ENCODE measurements at regions not wholly inside any gene's neighbourhood (a gene's known extent, or its start where the extent isn't known, plus 50 kb on each side); places are given as distances from the start of the nearest gene placed in this dataset.

DNA sequence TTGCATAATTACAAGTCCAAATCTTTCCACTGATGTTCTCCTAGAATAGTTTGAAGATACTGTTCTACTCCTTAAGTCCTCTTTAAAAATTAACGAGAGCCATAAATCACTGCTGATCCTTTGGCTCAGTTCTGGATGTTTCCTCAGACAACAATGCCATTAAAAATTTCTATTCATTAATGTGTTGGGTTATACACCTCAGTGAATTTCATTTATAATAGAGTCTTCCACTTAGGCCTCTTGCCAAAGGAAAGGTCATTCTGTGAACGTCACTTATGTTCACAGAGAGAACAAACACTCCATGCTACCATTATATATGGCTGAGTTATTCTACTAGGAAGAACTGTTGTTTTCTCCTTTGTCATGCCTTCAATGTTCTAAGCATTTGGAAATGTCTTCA, 1472.3 kb upstream of the CELF4 start (continued):
- TF ChIP-seq ZBTB33 (IDR thresholded peaks at IDR 0.05): no peak
- TF ChIP-seq HNF4A (conservative IDR thresholded peaks at IDR 0.05): no peak
- TF ChIP-seq RAD21 (IDR thresholded peaks at IDR 0.05): no peak
- TF ChIP-seq HNF4G (IDR thresholded peaks at IDR 0.05): no peak
- TF ChIP-seq RXRA (IDR thresholded peaks at IDR 0.05): no peak

GRCh38 chr18:39033312-39033711, 1467.7 kb upstream of the CELF4 start:
- H3K27me3 ChIP-seq (ENCODE audit: control insufficient read depth in 4 of 4, insufficient read depth in 4 of 4, low read length in 3 of 4): no peaks in the 10 kb centered on the region
- 32% methylated on average over 1 of the region's 1 CpG for WGBS

DNA sequence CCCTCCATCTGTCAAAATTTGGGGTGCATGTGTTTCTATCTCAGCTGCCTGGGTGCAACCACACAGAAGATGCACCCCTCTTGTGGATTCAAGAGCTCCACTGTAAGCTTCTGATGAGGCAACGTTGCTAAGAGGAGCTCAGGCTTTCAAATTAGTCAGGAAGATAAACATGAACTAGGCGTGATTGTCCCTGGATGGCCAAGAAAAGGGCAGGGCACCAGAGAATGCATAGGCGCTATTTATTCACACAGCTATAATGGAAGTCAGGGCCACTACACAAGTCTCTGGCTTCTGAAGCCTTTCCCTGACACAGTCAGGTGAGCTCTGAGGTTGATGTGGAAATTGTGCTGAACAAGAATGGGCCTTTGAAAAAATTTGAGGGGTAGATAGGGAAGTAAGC, 1466.0 kb upstream of the CELF4 start:
- H3K36me3 ChIP-seq (ENCODE audit: control insufficient read depth in 4 of 4, insufficient read depth in 3 of 4, low read depth in 1 of 4, low read length in 3 of 4): no peaks in the 10 kb centered on the region
- H3K4me3 ChIP-seq (ENCODE audit: low read depth in 1 of 3, low read length in 3 of 3): no peak overlapping the region
- no peaks in the 10 kb centered on the region for H3K9me3 ChIP-seq (ENCODE audit: control insufficient read depth in 4 of 4, low read length in 3 of 4)
- no peak for DNase-seq (ENCODE audit: low spot score)
- H3K9ac ChIP-seq (ENCODE audit: low read depth in 1 of 2, low read length in 2 of 2): no peak overlapping the region
- peaks cover 0 to 4% (median 0%) of the 10 kb centered on the region in 4 donors for H3K4me1 ChIP-seq (ENCODE audit: control insufficient read depth in 4 of 4, insufficient read depth in 4 of 4, low read length in 3 of 4)
- WGBS: 74% methylated on average over 3 of the region's 3 CpGs
- TF ChIP-seq HNF4G (IDR thresholded peaks at IDR 0.05): no peak
- TF ChIP-seq RXRA (IDR thresholded peaks at IDR 0.05): no peak
- no peak for TF ChIP-seq FOXA1 (IDR thresholded peaks at IDR 0.05)
- no peak for TF ChIP-seq GABPA (IDR thresholded peaks at IDR 0.05 in 1 of 2, conservative IDR thresholded peaks at IDR 0.05 in 1 of 2)
- TF ChIP-seq, protein P1, sequence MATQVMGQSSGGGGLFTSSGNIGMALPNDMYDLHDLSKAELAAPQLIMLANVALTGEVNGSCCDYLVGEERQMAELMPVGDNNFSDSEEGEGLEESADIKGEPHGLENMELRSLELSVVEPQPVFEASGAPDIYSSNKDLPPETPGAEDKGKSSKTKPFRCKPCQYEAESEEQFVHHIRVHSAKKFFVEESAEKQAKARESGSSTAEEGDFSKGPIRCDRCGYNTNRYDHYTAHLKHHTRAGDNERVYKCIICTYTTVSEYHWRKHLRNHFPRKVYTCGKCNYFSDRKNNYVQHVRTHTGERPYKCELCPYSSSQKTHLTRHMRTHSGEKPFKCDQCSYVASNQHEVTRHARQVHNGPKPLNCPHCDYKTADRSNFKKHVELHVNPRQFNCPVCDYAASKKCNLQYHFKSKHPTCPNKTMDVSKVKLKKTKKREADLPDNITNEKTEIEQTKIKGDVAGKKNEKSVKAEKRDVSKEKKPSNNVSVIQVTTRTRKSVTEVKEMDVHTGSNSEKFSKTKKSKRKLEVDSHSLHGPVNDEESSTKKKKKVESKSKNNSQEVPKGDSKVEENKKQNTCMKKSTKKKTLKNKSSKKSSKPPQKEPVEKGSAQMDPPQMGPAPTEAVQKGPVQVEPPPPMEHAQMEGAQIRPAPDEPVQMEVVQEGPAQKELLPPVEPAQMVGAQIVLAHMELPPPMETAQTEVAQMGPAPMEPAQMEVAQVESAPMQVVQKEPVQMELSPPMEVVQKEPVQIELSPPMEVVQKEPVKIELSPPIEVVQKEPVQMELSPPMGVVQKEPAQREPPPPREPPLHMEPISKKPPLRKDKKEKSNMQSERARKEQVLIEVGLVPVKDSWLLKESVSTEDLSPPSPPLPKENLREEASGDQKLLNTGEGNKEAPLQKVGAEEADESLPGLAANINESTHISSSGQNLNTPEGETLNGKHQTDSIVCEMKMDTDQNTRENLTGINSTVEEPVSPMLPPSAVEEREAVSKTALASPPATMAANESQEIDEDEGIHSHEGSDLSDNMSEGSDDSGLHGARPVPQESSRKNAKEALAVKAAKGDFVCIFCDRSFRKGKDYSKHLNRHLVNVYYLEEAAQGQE (IDR thresholded peaks at IDR 0.05): no peak
- TF ChIP-seq, protein P2, sequence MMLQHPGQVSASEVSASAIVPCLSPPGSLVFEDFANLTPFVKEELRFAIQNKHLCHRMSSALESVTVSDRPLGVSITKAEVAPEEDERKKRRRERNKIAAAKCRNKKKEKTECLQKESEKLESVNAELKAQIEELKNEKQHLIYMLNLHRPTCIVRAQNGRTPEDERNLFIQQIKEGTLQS (IDR thresholded peaks at IDR 0.05): no peak
- TF ChIP-seq, protein P3, sequence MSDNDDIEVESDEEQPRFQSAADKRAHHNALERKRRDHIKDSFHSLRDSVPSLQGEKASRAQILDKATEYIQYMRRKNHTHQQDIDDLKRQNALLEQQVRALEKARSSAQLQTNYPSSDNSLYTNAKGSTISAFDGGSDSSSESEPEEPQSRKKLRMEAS (IDR thresholded peaks at IDR 0.05): no peak
- no peak for TF ChIP-seq RAD21 (IDR thresholded peaks at IDR 0.05)
- no peak for TF ChIP-seq HNF4A (conservative IDR thresholded peaks at IDR 0.05)
- H3K27me3 ChIP-seq (ENCODE audit: control insufficient read depth in 4 of 4, insufficient read depth in 4 of 4, low read length in 3 of 4): no peaks in the 10 kb centered on the region
- H3K27ac ChIP-seq (ENCODE audit: low read depth in 1 of 2, low read length in 2 of 2): no peak overlapping the region

More at GRCh38 chr18:39033312-39033711, 1467.7 kb upstream of the CELF4 start:
- H3K9ac ChIP-seq (ENCODE audit: low read depth in 1 of 2, low read length in 2 of 2): no peak overlapping the region
- no peak for TF ChIP-seq GABPA (IDR thresholded peaks at IDR 0.05 in 1 of 2, conservative IDR thresholded peaks at IDR 0.05 in 1 of 2)
- TF ChIP-seq HNF4A (conservative IDR thresholded peaks at IDR 0.05): peak in 1 of 2 donors; percentile 22
- TF ChIP-seq TAF1 (conservative IDR thresholded peaks at IDR 0.05): no peak
- DNase-seq (ENCODE audit: low spot score): no peak
- H3K9me3 ChIP-seq (ENCODE audit: control insufficient read depth in 4 of 4, low read length in 3 of 4): no peaks in the 10 kb centered on the region
- H3K4me3 ChIP-seq (ENCODE audit: low read depth in 1 of 3, low read length in 3 of 3): no peak overlapping the region
- H3K4me1 ChIP-seq (ENCODE audit: control insufficient read depth in 4 of 4, insufficient read depth in 4 of 4, low read length in 3 of 4): peaks cover 0 to 4% (median 0%) of the 10 kb centered on the region in 4 donors
- no peak overlapping the region for H3K27ac ChIP-seq (ENCODE audit: low read depth in 1 of 2, low read length in 2 of 2)
- H3K36me3 ChIP-seq (ENCODE audit: control insufficient read depth in 4 of 4, insufficient read depth in 3 of 4, low read depth in 1 of 4, low read length in 3 of 4): no peaks in the 10 kb centered on the region

All from liver (tissue), 7 donors.